ENCODE measurements at regions not wholly inside any gene's neighbourhood (a gene's known extent, or its start where the extent isn't known, plus 50 kb on each side); places are given as distances from the start of the nearest gene placed in this dataset.

GRCh38 chr3:59277816-59278215, 228.0 kb upstream of the CFAP20DC start:
- no peak for DNase-seq

- DNase-seq, result no peak
These were observed 227.4 kb upstream of the CFAP20DC start for GRCh38 chr3:59277201-59277600.

- DNase-seq, result no peak
These were observed 224.2 kb upstream of the CFAP20DC start for GRCh38 chr3:59273976-59274375.

GRCh38 chr3:59271971-59272370, 222.1 kb upstream of the CFAP20DC start:
- DNase-seq, result no peak

GRCh38 chr3:59270921-59271320, 221.1 kb upstream of the CFAP20DC start:
- DNase-seq, result no peak

GRCh38 chr3:59270209-59270608, 220.4 kb upstream of the CFAP20DC start:
- DNase-seq, result no peak

GRCh38 chr3:59268170-59268569, 218.3 kb upstream of the CFAP20DC start:
- no peak for DNase-seq

- no peak for DNase-seq
These were observed 217.2 kb upstream of the CFAP20DC start for GRCh38 chr3:59267021-59267420.

GRCh38 chr3:59266551-59266950, 216.7 kb upstream of the CFAP20DC start:
- no peak for DNase-seq

- DNase-seq, result no peak
These were observed 215.7 kb upstream of the CFAP20DC start for GRCh38 chr3:59265566-59265965.

- DNase-seq, result no peak
These were observed 214.5 kb upstream of the CFAP20DC start for GRCh38 chr3:59264366-59264765.

GRCh38 chr3:59263152-59263551, 213.3 kb upstream of the CFAP20DC start:
- DNase-seq, result no peak

- no peak for DNase-seq
These were observed 212.3 kb upstream of the CFAP20DC start for GRCh38 chr3:59262076-59262498.

GRCh38 chr3:59261009-59261408, 211.2 kb upstream of the CFAP20DC start:
- no peak for DNase-seq

GRCh38 chr3:59258550-59259260, 208.9 kb upstream of the CFAP20DC start:
- no peak for DNase-seq

- DNase-seq, result no peak
These were observed 207.7 kb upstream of the CFAP20DC start for GRCh38 chr3:59257506-59257905.

GRCh38 chr3:59256230-59256629, 206.4 kb upstream of the CFAP20DC start:
- DNase-seq, result no peak

GRCh38 chr3:59254976-59255375, 205.2 kb upstream of the CFAP20DC start:
- no peak for DNase-seq

GRCh38 chr3:59254433-59254832, 204.6 kb upstream of the CFAP20DC start:
- no peak for DNase-seq

- no peak for DNase-seq
These were observed 203.7 kb upstream of the CFAP20DC start for GRCh38 chr3:59253523-59253922.

- no peak for DNase-seq
These were observed 202.0 kb upstream of the CFAP20DC start for GRCh38 chr3:59251869-59252268.

- DNase-seq, result no peak
These were observed 200.8 kb upstream of the CFAP20DC start for GRCh38 chr3:59250600-59250999.

GRCh38 chr3:59249698-59250361, 200.0 kb upstream of the CFAP20DC start:
- no peak for DNase-seq

GRCh38 chr3:59249004-59249403, 199.2 kb upstream of the CFAP20DC start:
- DNase-seq, result no peak

GRCh38 chr3:59247402-59247841, 197.6 kb upstream of the CFAP20DC start:
- no peak for DNase-seq
